ENCODE measurements at regions not wholly inside any gene's neighbourhood (a gene's known extent, or its start where the extent isn't known, plus 50 kb on each side); places are given as distances from the start of the nearest gene placed in this dataset.

DNA sequence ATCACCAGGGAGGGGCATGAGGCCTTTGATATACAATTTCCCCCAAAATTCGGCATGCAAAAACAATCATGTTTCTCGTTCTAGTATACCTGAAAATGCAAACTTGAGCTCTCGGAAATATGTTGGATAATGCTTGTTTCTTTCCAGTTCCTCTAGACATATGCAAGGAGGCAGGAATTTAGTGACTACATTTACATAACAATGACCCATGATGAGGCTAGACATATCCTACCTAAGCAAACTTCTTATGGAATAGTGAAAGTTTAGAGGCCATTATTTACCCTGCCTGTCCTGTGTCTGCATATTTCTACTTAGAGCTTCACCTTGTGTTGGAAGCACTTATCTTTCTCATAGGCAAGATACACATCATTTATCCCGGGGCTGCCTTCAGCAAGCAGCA is 514.6 kb downstream of the KCNJ2 start:
- Histone ChIP-seq H3K36me3 (ENCODE audit: control insufficient read depth in 2 of 2, extremely low read depth in 1 of 2, insufficient read depth in 2 of 2, low read length in 2 of 2) (no peaks in the 10 kb centered on the region), H3K4me2 (ENCODE audit: insufficient read depth, low read length) (no peak overlapping the region), H3K9ac (replicated peaks; ENCODE audit: extremely low read depth, insufficient read depth, low read length) (no peak overlapping the region), H3K4me3 (replicated peaks in 1 of 3; ENCODE audit: insufficient read depth in 1 of 3, low read depth in 1 of 3, low read length in 3 of 3) (no peak overlapping the region), H3K27me3 (ENCODE audit: control insufficient read depth in 2 of 2, insufficient read depth in 2 of 2, low read length in 2 of 2) (no peaks in the 10 kb centered on the region), H4K20me1 (replicated peaks; ENCODE audit: control insufficient read depth, extremely low read depth, insufficient read depth, low read length) (no peaks in the 10 kb centered on the region), H3K79me2 (ENCODE audit: control insufficient read depth, insufficient read depth, low read length) (no peaks in the 10 kb centered on the region), H3K9me3 (replicated peaks; ENCODE audit: control insufficient read depth, insufficient read depth, low read length) (no peaks in the 10 kb centered on the region), H2AFZ (ENCODE audit: low read depth, low read length) (no peak overlapping the region), H3K4me1 (ENCODE audit: control insufficient read depth, extremely low read depth, insufficient read depth, low read length) (no peaks in the 10 kb centered on the region), H3K27ac (ENCODE audit: insufficient read depth, low read depth, low read length) (no peak overlapping the region), H3K9me1 (replicated peaks; ENCODE audit: control insufficient read depth, extremely low read depth, insufficient read depth, low read length) (no peaks in the 10 kb centered on the region)
- DNase-seq (ENCODE audit: low read depth, low spot score), result no peak
- POLR2A ChIA-PET, result no interaction called here
- intact Hi-C loops (cut with micrococcal nuclease), result no loop called here
- no TSS peak for BruUV-seq (replicated peaks)
- FAIRE-seq, result no peak
- CTCF ChIA-PET, result no interaction called here
- dilution Hi-C loops (cut with MboI; ENCODE audit: extremely low pct_ligation_motif_present, low sequenced_read_pairs), result no loop called here
- TF ChIP-seq, protein P1, sequence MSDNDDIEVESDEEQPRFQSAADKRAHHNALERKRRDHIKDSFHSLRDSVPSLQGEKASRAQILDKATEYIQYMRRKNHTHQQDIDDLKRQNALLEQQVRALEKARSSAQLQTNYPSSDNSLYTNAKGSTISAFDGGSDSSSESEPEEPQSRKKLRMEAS (IDR thresholded peaks at IDR 0.05; ENCODE audit: insufficient read depth, insufficient read length), result no peak
- no peak for TF ChIP-seq POLR2A (IDR thresholded peaks at IDR 0.05; ENCODE audit: low read depth, low read length)
- TF ChIP-seq, protein P2, sequence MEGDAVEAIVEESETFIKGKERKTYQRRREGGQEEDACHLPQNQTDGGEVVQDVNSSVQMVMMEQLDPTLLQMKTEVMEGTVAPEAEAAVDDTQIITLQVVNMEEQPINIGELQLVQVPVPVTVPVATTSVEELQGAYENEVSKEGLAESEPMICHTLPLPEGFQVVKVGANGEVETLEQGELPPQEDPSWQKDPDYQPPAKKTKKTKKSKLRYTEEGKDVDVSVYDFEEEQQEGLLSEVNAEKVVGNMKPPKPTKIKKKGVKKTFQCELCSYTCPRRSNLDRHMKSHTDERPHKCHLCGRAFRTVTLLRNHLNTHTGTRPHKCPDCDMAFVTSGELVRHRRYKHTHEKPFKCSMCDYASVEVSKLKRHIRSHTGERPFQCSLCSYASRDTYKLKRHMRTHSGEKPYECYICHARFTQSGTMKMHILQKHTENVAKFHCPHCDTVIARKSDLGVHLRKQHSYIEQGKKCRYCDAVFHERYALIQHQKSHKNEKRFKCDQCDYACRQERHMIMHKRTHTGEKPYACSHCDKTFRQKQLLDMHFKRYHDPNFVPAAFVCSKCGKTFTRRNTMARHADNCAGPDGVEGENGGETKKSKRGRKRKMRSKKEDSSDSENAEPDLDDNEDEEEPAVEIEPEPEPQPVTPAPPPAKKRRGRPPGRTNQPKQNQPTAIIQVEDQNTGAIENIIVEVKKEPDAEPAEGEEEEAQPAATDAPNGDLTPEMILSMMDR (IDR thresholded peaks at IDR 0.05; ENCODE audit: extremely low read depth in 1 of 2, insufficient read depth in 1 of 2, low read depth in 1 of 2, low read length in 2 of 2), result no peak
- no peak for TF ChIP-seq EZH2 (IDR thresholded peaks at IDR 0.05; ENCODE audit: borderline replicate concordance, low read depth, low read length, severe bottlenecking)

DNA sequence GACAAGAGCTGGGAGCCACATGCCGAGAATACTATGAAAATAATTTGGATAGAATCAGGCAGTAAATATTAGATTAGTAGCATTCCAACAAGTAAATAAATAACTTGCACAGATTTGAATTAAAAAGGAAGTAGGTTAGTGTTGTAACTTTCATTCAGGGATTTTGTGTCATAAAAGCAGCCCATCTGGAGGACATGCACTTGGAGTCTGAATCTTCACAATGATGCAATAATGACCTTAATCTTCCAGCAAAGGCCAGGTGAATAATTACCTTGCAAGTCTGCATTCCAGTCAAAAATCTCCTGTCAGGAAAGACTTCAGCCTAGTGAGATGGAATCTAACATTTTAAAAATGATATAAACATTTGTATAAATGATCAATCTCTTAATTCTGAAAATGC is 518.1 kb downstream of the KCNJ2 start:
- Histone ChIP-seq H3K27me3 (ENCODE audit: control insufficient read depth in 2 of 2, insufficient read depth in 2 of 2, low read length in 2 of 2) (no peaks in the 10 kb centered on the region), H3K79me2 (ENCODE audit: control insufficient read depth, insufficient read depth, low read length) (no peaks in the 10 kb centered on the region), H3K4me1 (ENCODE audit: control insufficient read depth, extremely low read depth, insufficient read depth, low read length) (no peaks in the 10 kb centered on the region), H3K27ac (ENCODE audit: insufficient read depth, low read depth, low read length) (no peak overlapping the region), H3K9me1 (replicated peaks; ENCODE audit: control insufficient read depth, extremely low read depth, insufficient read depth, low read length) (no peaks in the 10 kb centered on the region), H3K4me2 (ENCODE audit: insufficient read depth, low read length) (no peak overlapping the region), H3K9me3 (replicated peaks; ENCODE audit: control insufficient read depth, insufficient read depth, low read length) (no peaks in the 10 kb centered on the region), H3K9ac (replicated peaks; ENCODE audit: extremely low read depth, insufficient read depth, low read length) (no peak overlapping the region), H4K20me1 (replicated peaks; ENCODE audit: control insufficient read depth, extremely low read depth, insufficient read depth, low read length) (no peaks in the 10 kb centered on the region), H3K4me3 (replicated peaks in 1 of 3; ENCODE audit: insufficient read depth in 1 of 3, low read depth in 1 of 3, low read length in 3 of 3) (no peak overlapping the region), H3K36me3 (ENCODE audit: control insufficient read depth in 2 of 2, extremely low read depth in 1 of 2, insufficient read depth in 2 of 2, low read length in 2 of 2) (no peaks in the 10 kb centered on the region), H2AFZ (ENCODE audit: low read depth, low read length) (no peak overlapping the region)
- CTCF ChIA-PET, result no interaction called here
- DNase-seq (ENCODE audit: low read depth, low spot score) (no peak), FAIRE-seq (no peak)
- dilution Hi-C loops (cut with MboI; ENCODE audit: extremely low pct_ligation_motif_present, low sequenced_read_pairs), result no loop called here
- TF ChIP-seq JUN (IDR thresholded peaks at IDR 0.05; ENCODE audit: borderline replicate concordance, insufficient read depth, insufficient read length, low read depth) (no peak), GATA2 (IDR thresholded peaks at IDR 0.05; ENCODE audit: insufficient read depth, insufficient read length, low read depth, low read length) (no peak), MYC (IDR thresholded peaks at IDR 0.05; ENCODE audit: low read depth, low read length) (no peak), FOS (IDR thresholded peaks at IDR 0.05; ENCODE audit: borderline replicate concordance, insufficient read depth, low read length) (no peak), POLR2A (IDR thresholded peaks at IDR 0.05; ENCODE audit: low read depth, low read length) (no peak), EZH2 (IDR thresholded peaks at IDR 0.05; ENCODE audit: borderline replicate concordance, low read depth, low read length, severe bottlenecking) (no peak), POLR2AphosphoS5 (IDR thresholded peaks at IDR 0.05; ENCODE audit: insufficient read depth, low read depth, low read length) (no peak)
- TF ChIP-seq, protein P2 (IDR thresholded peaks at IDR 0.05; ENCODE audit: extremely low read depth in 1 of 2, insufficient read depth in 1 of 2, low read depth in 1 of 2, low read length in 2 of 2), result no peak
- TF ChIP-seq, protein P1 (IDR thresholded peaks at IDR 0.05; ENCODE audit: insufficient read depth, insufficient read length), result no peak
- POLR2A ChIA-PET, result no interaction called here
- intact Hi-C loops (cut with micrococcal nuclease), result no loop called here
- no TSS peak for BruUV-seq (replicated peaks)

All from endothelial cell of umbilical vein (primary cell).